Astrocyte (in vitro differentiated cells and primary cell): ENCODE measurements at regions not wholly inside any gene's neighbourhood (a gene's known extent, or its start where the extent isn't known, plus 50 kb on each side); places are given as distances from the start of the nearest gene placed in this dataset.
"Not testable (repeated sequence)": the region's sequence is repeated elsewhere in the genome, so short reads cannot be mapped to it uniquely, and the experiment has no call there.

Experiments
- DNase-seq: peaks from one replicate; pipeline ENCODE4 v3.0.0-alpha.2; 2010; ENCODE audit warnings: low read depth
- FAIRE-seq: peaks from 2 replicates; lab custom pipeline; 2011; peaks lifted over from hg19 to GRCh38; lab: Jason Lieb, UNC
- H2AFZ ChIP-seq: 2 replicates; pipeline ENCODE4 v1.6.0; 2012; ENCODE audit warnings: low read depth, low read length, inconsistent platforms
- H3K27ac ChIP-seq: 2 replicates; pipeline ENCODE4 v1.5.1; 2011; ENCODE audit warnings: low read depth, low read length, inconsistent platforms
- H3K27me3 ChIP-seq: 2 replicates; pipeline ENCODE4 v1.6.0; 2011; ENCODE audit warnings: low read length, inconsistent platforms; ENCODE audit not compliant: insufficient read depth
- H3K36me3 ChIP-seq: 2 replicates; pipeline ENCODE4 v1.5.1; 2011; ENCODE audit warnings: low read length, inconsistent platforms; ENCODE audit not compliant: insufficient read depth
- H3K4me1 ChIP-seq: 2 replicates; pipeline ENCODE4 v1.5.1; 2011; ENCODE audit warnings: low read length, inconsistent platforms; ENCODE audit not compliant: insufficient read depth
- H3K4me2 ChIP-seq: 2 replicates; pipeline ENCODE4 v1.6.0; 2012; ENCODE audit warnings: low read length, inconsistent platforms
- H3K4me3 ChIP-seq: 2 replicates; pipeline ENCODE4 v1.5.1; 2011; ENCODE audit warnings: low read depth, mild to moderate bottlenecking, low read length, inconsistent platforms; ENCODE audit not compliant: insufficient read depth
- H3K79me2 ChIP-seq: 2 replicates; pipeline ENCODE4 v1.6.0; 2012; ENCODE audit warnings: mild to moderate bottlenecking, low read length, inconsistent platforms; ENCODE audit not compliant: insufficient read depth
- H3K9ac ChIP-seq: 2 replicates; pipeline ENCODE4 v1.6.0; 2012; ENCODE audit warnings: mild to moderate bottlenecking, low read length, inconsistent platforms
- H3K9me3 ChIP-seq: 2 replicates; pipeline ENCODE4 v1.5.1; 2012; ENCODE audit warnings: low read depth, mild to moderate bottlenecking, low read length, inconsistent platforms; ENCODE audit not compliant: insufficient read depth
- H4K20me1 ChIP-seq: 2 replicates; pipeline ENCODE4 v1.6.0; 2012; ENCODE audit warnings: low read length, inconsistent platforms; ENCODE audit not compliant: insufficient read depth
- H3K27ac Mint-ChIP-seq: one replicate; pipeline ENCODE4 v1.8.0; 2021; ENCODE audit warnings: mild to moderate bottlenecking, mixed read lengths; ENCODE audit not compliant: unreplicated experiment
- H3K27me3 Mint-ChIP-seq: one replicate; pipeline ENCODE4 v1.8.0; 2021; ENCODE audit warnings: low read depth, mixed read lengths; ENCODE audit not compliant: unreplicated experiment
- H3K36me3 Mint-ChIP-seq: one replicate; pipeline ENCODE4 v1.8.0; 2021; ENCODE audit warnings: low read depth, mixed read lengths; ENCODE audit not compliant: unreplicated experiment
- H3K4me1 Mint-ChIP-seq: one replicate; pipeline ENCODE4 v1.8.0; 2021; ENCODE audit warnings: low read depth, mixed read lengths; ENCODE audit not compliant: unreplicated experiment
- H3K4me3 Mint-ChIP-seq: one replicate; pipeline ENCODE4 v1.8.0; 2021; ENCODE audit warnings: mild to moderate bottlenecking, moderate library complexity, mixed read lengths; ENCODE audit not compliant: unreplicated experiment
- H3K9me3 Mint-ChIP-seq: one replicate; pipeline ENCODE4 v1.8.0; 2021; ENCODE audit warnings: mild to moderate bottlenecking, mixed read lengths; ENCODE audit not compliant: unreplicated experiment
- CTCF ChIP-seq: IDR thresholded peaks from 2 replicates; pipeline ENCODE4 v1.5.1; 2011; ENCODE audit warnings: low read depth, mild to moderate bottlenecking, inconsistent platforms, low read length, moderate library complexity; ENCODE audit not compliant: insufficient read depth
- EZH2 ChIP-seq: IDR thresholded peaks from 2 replicates; pipeline ENCODE4 v1.6.1; 2012; ENCODE audit warnings: mild to moderate bottlenecking, low read length, inconsistent platforms; ENCODE audit not compliant: insufficient read depth

- H3K36me3 Mint-ChIP-seq = no peaks in the 10 kb centered on the region
- no peak for FAIRE-seq
These were observed 148.3 kb upstream of the LMCD1 start for GRCh38 chr3:8353364-8353763.

GRCh38 chr3:8355346-8355745, 146.3 kb upstream of the LMCD1 start:
- no peak overlapping the region for H3K27ac Mint-ChIP-seq
- no peak overlapping the region for H3K4me2 ChIP-seq
- H3K79me2 ChIP-seq = no peaks in the 10 kb centered on the region

More at GRCh38 chr3:8353364-8353763, 148.3 kb upstream of the LMCD1 start:
- no peak for DNase-seq
- Histone ChIP-seq H3K4me2 (no peak overlapping the region), H3K27me3 (no peaks in the 10 kb centered on the region), H3K4me3 (no peak overlapping the region), H3K79me2 (no peaks in the 10 kb centered on the region), H3K36me3 (no peaks in the 10 kb centered on the region), H3K4me1 (no peaks in the 10 kb centered on the region), H3K9ac (no peak overlapping the region), H3K27ac (no peak overlapping the region), H3K9me3 (no peaks in the 10 kb centered on the region), H2AFZ (no peak overlapping the region), H4K20me1 (no peaks in the 10 kb centered on the region)
- H3K4me3 Mint-ChIP-seq = no peak overlapping the region
- no peak for TF ChIP-seq CTCF
- no peak for TF ChIP-seq EZH2
- H3K27ac Mint-ChIP-seq = no peak overlapping the region
- H3K27me3 Mint-ChIP-seq = no peaks in the 10 kb centered on the region
- H3K4me1 Mint-ChIP-seq = peaks cover 4% of the 10 kb centered on the region
- peaks cover 5% of the 10 kb centered on the region for H3K9me3 Mint-ChIP-seq

GRCh38 chr3:8356066-8356465, 145.6 kb upstream of the LMCD1 start:
- H2AFZ ChIP-seq, H3K9me3 Mint-ChIP-seq, H3K9me3 ChIP-seq, DNase-seq, H4K20me1 ChIP-seq, H3K4me3 ChIP-seq, H3K4me3 Mint-ChIP-seq, H3K36me3 Mint-ChIP-seq, H3K79me2 ChIP-seq, FAIRE-seq, H3K27ac ChIP-seq, H3K27me3 Mint-ChIP-seq, H3K27ac Mint-ChIP-seq, H3K4me2 ChIP-seq, H3K36me3 ChIP-seq, H3K4me1 ChIP-seq, H3K27me3 ChIP-seq, H3K9ac ChIP-seq: not testable (repeated sequence)
- peaks cover 15% of the 10 kb centered on the region for H3K4me1 Mint-ChIP-seq

More at GRCh38 chr3:8355346-8355745, 146.3 kb upstream of the LMCD1 start:
- peaks cover 3% of the 10 kb centered on the region for H3K9me3 Mint-ChIP-seq
- no peak for DNase-seq
- no peak overlapping the region for H3K9ac ChIP-seq
- H2AFZ ChIP-seq = no peak overlapping the region
- H4K20me1 ChIP-seq = no peaks in the 10 kb centered on the region
- H3K4me3 Mint-ChIP-seq = no peak overlapping the region
- no peak overlapping the region for H3K4me3 ChIP-seq
- H3K27me3 Mint-ChIP-seq = no peaks in the 10 kb centered on the region
- no peak for FAIRE-seq
- no peaks in the 10 kb centered on the region for H3K36me3 ChIP-seq
- H3K27me3 ChIP-seq = no peaks in the 10 kb centered on the region
- no peak overlapping the region for H3K27ac ChIP-seq
- no peak for TF ChIP-seq CTCF
- TF ChIP-seq EZH2 = no peak
- no peaks in the 10 kb centered on the region for H3K4me1 ChIP-seq
- H3K9me3 ChIP-seq = no peaks in the 10 kb centered on the region
- H3K36me3 Mint-ChIP-seq = no peaks in the 10 kb centered on the region
- H3K4me1 Mint-ChIP-seq = peaks cover 15% of the 10 kb centered on the region
